Left lung (tissue), 4 donors: ENCODE measurements at regions not wholly inside any gene's neighbourhood (a gene's known extent, or its start where the extent isn't known, plus 50 kb on each side); places are given as distances from the start of the nearest gene placed in this dataset.

Source experiments
- ATAC-seq: fragments of 200-7000 bp; cut with Tn5 transposase; one replicate; pipeline ENCODE4 v1.9.1; 2020; ENCODE audit warnings: moderate library complexity
- DNase-seq, 4 donors: peaks; one replicate each; pipeline ENCODE4 v3.0.0-alpha.2; 2013 to 2020
- H3K27ac ChIP-seq, 2 donors: fragments of 200-600 bp; sonication (generic) in 1 of 2; one replicate each; pipeline versions ENCODE4 v1.5.0 to v1.8.0; 2020 to 2021
- H3K27me3 ChIP-seq, 2 donors: fragments of 200-600 bp; sonication (generic) in 1 of 2; one replicate each; pipeline versions ENCODE4 v1.5.0 to v1.8.0; 2020 to 2021
- H3K36me3 ChIP-seq, 2 donors: fragments of 200-600 bp; sonication (generic) in 1 of 2; one replicate each; pipeline versions ENCODE4 v1.5.0 to v1.8.0; 2020 to 2021
- H3K4me1 ChIP-seq, 2 donors: fragments of 200-600 bp; one replicate each; pipeline ENCODE4 v1.8.0; 2021
- H3K4me3 ChIP-seq, 2 donors: fragments of 200-600 bp; sonication (generic) in 1 of 2; one replicate each; pipeline versions ENCODE4 v1.5.0 to v1.8.0; 2020 to 2021; ENCODE audit warnings: mild to moderate bottlenecking in 1 of 2
- H3K9me3 ChIP-seq, 2 donors: fragments of 200-600 bp; sonication (generic) in 1 of 2; one replicate each; pipeline versions ENCODE4 v1.5.0 to v1.8.0; 2020 to 2021
- CTCF ChIP-seq, 2 donors: fragments of 200-600 bp; sonication (generic) in 1 of 2; IDR thresholded peaks; one replicate each; pipeline versions ENCODE4 v1.5.0 to v1.8.0; 2021; ENCODE audit warnings: antibody characterized with exemption in 2 of 2
- intact Hi-C, 2 donors: fragments of 100-400 bp; cut with DNase I; formaldehyde crosslinking; loops; one replicate each; pipeline versions ENCODE4 v1.11.2 to v1.14.2; 2022
- donor health status: DM: no; HTN: yes; CAD: no.
- donor health status: DM: no; HTN: no; CAD: no.

GRCh38 chr21:34215911-34216717, 142.7 kb downstream of the MRPS6 start:
- DNase-seq (no peak), ATAC-seq (no peak)
- intact Hi-C loops: no loop called here
- Histone ChIP-seq H3K27me3 (no peaks in the 10 kb centered on the region), H3K4me1 (no peaks in the 10 kb centered on the region), H3K9me3 (peaks cover 0 to 5% of the 10 kb centered on the region in 2 donors), H3K27ac (no peak overlapping the region), H3K36me3 (no peaks in the 10 kb centered on the region), H3K4me3 (no peak overlapping the region)
- TF ChIP-seq CTCF (IDR thresholded peaks at IDR 0.05): no peak

- H3K9me3 ChIP-seq: peaks cover 0 to 5% of the 10 kb centered on the region in 2 donors
- no peaks in the 10 kb centered on the region for H3K4me1 ChIP-seq
- TF ChIP-seq CTCF (IDR thresholded peaks at IDR 0.05): no peak
- intact Hi-C loops: no loop called here
- no peaks in the 10 kb centered on the region for H3K36me3 ChIP-seq
- H3K27me3 ChIP-seq: no peaks in the 10 kb centered on the region
- H3K27ac ChIP-seq: no peak overlapping the region
- DNase-seq: no peak
- ATAC-seq: no peak
- no peak overlapping the region for H3K4me3 ChIP-seq
Observed at GRCh38 chr21:34216718-34217032, 143.3 kb downstream of the MRPS6 start.

GRCh38 chr21:34217263-34217662, 143.9 kb downstream of the MRPS6 start:
- TF ChIP-seq CTCF (IDR thresholded peaks at IDR 0.05): no peak
- DNase-seq: no peak
- H3K27me3 ChIP-seq: no peaks in the 10 kb centered on the region
- H3K36me3 ChIP-seq: no peaks in the 10 kb centered on the region
- H3K4me1 ChIP-seq: no peaks in the 10 kb centered on the region
- intact Hi-C loops: no loop called here
- ATAC-seq: no peak
- no peak overlapping the region for H3K27ac ChIP-seq
- H3K9me3 ChIP-seq: peaks cover 0 to 5% of the 10 kb centered on the region in 2 donors
- no peak overlapping the region for H3K4me3 ChIP-seq

GRCh38 chr21:34219334-34220060, 144.3 kb upstream of the KCNE2 start:
- Histone ChIP-seq H3K9me3 (no peaks in the 10 kb centered on the region), H3K27me3 (no peaks in the 10 kb centered on the region), H3K27ac (no peak overlapping the region), H3K4me1 (peaks cover 0 to 4% of the 10 kb centered on the region in 2 donors), H3K4me3 (no peak overlapping the region), H3K36me3 (no peaks in the 10 kb centered on the region)
- intact Hi-C loops: no loop called here
- ATAC-seq: no peak
- no peak for TF ChIP-seq CTCF (IDR thresholded peaks at IDR 0.05)
- no peak for DNase-seq

DNA sequence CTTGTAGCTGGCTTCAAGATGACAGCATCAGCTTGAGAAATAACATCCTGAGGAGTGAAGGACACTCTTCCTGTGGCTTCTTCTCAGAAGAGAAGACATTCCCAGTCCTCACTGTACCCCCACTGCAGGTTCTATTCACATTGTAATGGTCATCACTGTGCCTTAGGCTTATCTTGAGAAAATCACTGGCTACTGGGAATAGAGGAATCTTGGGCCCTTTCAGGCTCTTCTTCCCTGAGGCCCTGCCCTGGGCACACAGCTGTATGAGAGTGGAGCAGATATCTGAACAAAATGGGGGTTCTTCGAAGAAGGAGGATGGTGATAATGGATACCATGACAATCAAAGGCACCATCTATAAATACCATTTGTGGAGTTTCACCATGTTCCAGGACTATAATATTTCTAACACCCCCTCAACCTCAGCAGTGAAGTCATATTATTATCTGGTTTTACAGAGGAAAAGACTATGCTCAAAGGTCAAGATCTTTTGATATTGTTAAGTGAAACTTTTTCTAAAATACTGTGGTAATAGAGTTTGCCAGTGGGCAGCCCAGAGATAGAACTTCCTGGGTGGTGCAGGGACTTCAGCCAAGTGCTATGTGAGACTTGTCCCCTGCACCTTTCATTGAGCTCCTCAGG, 143.1 kb upstream of the KCNE2 start:
- Histone ChIP-seq H3K27me3 (no peaks in the 10 kb centered on the region), H3K36me3 (no peaks in the 10 kb centered on the region), H3K4me1 (peaks cover 0 to 4% of the 10 kb centered on the region in 2 donors), H3K27ac (no peak overlapping the region), H3K4me3 (no peak overlapping the region), H3K9me3 (no peaks in the 10 kb centered on the region)
- DNase-seq: no peak
- TF ChIP-seq CTCF (IDR thresholded peaks at IDR 0.05): no peak
- ATAC-seq: no peak
- intact Hi-C loops: no loop called here
